Esophagus muscularis mucosa (tissue), 3 donors: ENCODE measurements at regions not wholly inside any gene's neighbourhood (a gene's known extent, or its start where the extent isn't known, plus 50 kb on each side); places are given as distances from the start of the nearest gene placed in this dataset.

ENCODE experiments used
- CTCF ChIP-seq, 3 experiments: fragments of 200-600 bp in 2 of 3; fragments of 450-650 bp in 1 of 3; sonication (generic) in 2 of 3; IDR thresholded peaks; one replicate each; pipeline ENCODE4 v1.5.1; 2017 to 2019; ENCODE audit warnings: antibody characterized with exemption in 3 of 3, mild to moderate bottlenecking in 2 of 3, moderate library complexity in 1 of 3
- POLR2AphosphoS5 ChIP-seq, 2 donors: sonication (generic); formaldehyde crosslinking; IDR thresholded peaks; one replicate each; pipeline ENCODE4 v1.6.1; 2017; ENCODE audit warnings: antibody characterized with exemption in 2 of 2

GRCh38 chr19:30634996-30635975, 263.1 kb downstream of the ZNF536 start:
- TF ChIP-seq POLR2AphosphoS5 (IDR thresholded peaks at IDR 0.05) (no peak), CTCF (IDR thresholded peaks at IDR 0.05) (no peak)
